Neural progenitor cell (in vitro differentiated cells): ENCODE measurements at regions not wholly inside any gene's neighbourhood (a gene's known extent, or its start where the extent isn't known, plus 50 kb on each side); places are given as distances from the start of the nearest gene placed in this dataset.

Experiments used
- EZH2 ChIP-seq: fragments of 200-600 bp; sonication (generic); IDR thresholded peaks from 2 replicates; pipeline ENCODE4 v1.6.1; 2017; ENCODE audit warnings: antibody characterized with exemption, mild to moderate bottlenecking, moderate library complexity
- EZH2phosphoT487 ChIP-seq: fragments of 200-600 bp; sonication (generic); IDR thresholded peaks from 2 replicates; pipeline ENCODE4 v1.6.1; 2017; ENCODE audit warnings: antibody characterized with exemption
- TF ChIP-seq, protein P1 (sequence below): fragments of 200-600 bp; sonication (generic); IDR thresholded peaks from 2 replicates; pipeline ENCODE4 v1.5.1; 2017; ENCODE audit warnings: antibody characterized with exemption, mild to moderate bottlenecking

DNA sequence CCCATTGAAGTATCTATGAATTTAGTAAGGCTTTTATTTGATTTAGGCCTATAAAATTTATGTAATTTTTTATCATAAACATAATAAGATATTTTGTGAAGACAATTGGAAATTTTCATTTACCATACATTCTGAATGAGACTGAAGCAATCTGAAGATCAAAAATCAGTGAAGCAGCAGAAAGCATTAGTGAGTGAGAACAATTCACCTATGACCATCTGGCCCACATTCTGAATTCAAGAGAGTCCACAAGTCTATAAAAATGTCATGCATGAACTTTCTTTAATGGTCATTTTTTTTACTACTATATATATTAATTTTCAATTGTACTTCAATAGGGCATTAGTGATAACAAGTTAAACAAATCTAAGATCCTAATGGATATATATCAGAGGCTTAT lies 1026.6 kb upstream of the MAP3K7 start:
- TF ChIP-seq, protein P1, sequence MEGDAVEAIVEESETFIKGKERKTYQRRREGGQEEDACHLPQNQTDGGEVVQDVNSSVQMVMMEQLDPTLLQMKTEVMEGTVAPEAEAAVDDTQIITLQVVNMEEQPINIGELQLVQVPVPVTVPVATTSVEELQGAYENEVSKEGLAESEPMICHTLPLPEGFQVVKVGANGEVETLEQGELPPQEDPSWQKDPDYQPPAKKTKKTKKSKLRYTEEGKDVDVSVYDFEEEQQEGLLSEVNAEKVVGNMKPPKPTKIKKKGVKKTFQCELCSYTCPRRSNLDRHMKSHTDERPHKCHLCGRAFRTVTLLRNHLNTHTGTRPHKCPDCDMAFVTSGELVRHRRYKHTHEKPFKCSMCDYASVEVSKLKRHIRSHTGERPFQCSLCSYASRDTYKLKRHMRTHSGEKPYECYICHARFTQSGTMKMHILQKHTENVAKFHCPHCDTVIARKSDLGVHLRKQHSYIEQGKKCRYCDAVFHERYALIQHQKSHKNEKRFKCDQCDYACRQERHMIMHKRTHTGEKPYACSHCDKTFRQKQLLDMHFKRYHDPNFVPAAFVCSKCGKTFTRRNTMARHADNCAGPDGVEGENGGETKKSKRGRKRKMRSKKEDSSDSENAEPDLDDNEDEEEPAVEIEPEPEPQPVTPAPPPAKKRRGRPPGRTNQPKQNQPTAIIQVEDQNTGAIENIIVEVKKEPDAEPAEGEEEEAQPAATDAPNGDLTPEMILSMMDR = no peak
- no peak for TF ChIP-seq EZH2
- no peak for TF ChIP-seq EZH2phosphoT487
